ENCODE measurements at regions not wholly inside any gene's neighbourhood (a gene's known extent, or its start where the extent isn't known, plus 50 kb on each side); places are given as distances from the start of the nearest gene placed in this dataset.

GRCh38 chr1:23627069-23627735, 64.4 kb upstream of the RPL11 start:
- no peak for TF ChIP-seq CTCF (IDR thresholded peaks at IDR 0.05)
- no peak for TF ChIP-seq POLR2A (IDR thresholded peaks at IDR 0.05)

All from vagina (tissue), 2 donors.